ENCODE measurements at regions not wholly inside any gene's neighbourhood (a gene's known extent, or its start where the extent isn't known, plus 50 kb on each side); places are given as distances from the start of the nearest gene placed in this dataset.

DNA sequence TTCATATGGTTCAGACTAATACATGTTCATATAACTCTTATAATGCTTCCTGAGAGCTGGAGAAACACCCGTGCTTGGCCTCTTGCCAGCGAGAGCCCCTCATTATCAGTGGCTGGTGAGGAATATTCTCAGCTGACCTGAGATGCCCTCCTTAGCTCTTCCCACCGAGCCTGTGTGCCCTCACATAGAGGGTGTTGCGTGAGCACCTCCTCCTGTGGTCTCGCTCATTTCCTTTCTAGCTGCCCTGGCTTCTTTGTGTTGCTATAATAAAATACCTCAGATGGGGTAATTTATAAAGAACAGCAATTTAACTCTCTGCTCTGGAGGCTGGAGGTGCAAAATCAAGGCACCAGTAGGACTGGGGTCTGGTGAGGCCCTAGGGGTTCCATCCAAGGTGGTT is 80.5 kb upstream of the ALKAL2 start:
- TF ChIP-seq, protein P1, sequence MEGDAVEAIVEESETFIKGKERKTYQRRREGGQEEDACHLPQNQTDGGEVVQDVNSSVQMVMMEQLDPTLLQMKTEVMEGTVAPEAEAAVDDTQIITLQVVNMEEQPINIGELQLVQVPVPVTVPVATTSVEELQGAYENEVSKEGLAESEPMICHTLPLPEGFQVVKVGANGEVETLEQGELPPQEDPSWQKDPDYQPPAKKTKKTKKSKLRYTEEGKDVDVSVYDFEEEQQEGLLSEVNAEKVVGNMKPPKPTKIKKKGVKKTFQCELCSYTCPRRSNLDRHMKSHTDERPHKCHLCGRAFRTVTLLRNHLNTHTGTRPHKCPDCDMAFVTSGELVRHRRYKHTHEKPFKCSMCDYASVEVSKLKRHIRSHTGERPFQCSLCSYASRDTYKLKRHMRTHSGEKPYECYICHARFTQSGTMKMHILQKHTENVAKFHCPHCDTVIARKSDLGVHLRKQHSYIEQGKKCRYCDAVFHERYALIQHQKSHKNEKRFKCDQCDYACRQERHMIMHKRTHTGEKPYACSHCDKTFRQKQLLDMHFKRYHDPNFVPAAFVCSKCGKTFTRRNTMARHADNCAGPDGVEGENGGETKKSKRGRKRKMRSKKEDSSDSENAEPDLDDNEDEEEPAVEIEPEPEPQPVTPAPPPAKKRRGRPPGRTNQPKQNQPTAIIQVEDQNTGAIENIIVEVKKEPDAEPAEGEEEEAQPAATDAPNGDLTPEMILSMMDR (IDR thresholded peaks at IDR 0.05 in 8 of 11, conservative IDR thresholded peaks at IDR 0.05 in 3 of 11) = no peak
- TF ChIP-seq POLR2A (IDR thresholded peaks at IDR 0.05) (no peak), POLR2AphosphoS5 (IDR thresholded peaks at IDR 0.05) (no peak)

Data from spleen (tissue), 7 donors.